SK-N-SH treated with all-trans-retinoic acid at 6 μM for 48 hours (cell line): ENCODE measurements at regions not wholly inside any gene's neighbourhood (a gene's known extent, or its start where the extent isn't known, plus 50 kb on each side); places are given as distances from the start of the nearest gene placed in this dataset.

Experiments used
- ARNTL ChIP-seq: fragments of 450-650 bp; formaldehyde crosslinking; IDR thresholded peaks from 2 replicates; pipeline ENCODE4 v1.5.0; 2020; ENCODE audit warnings: low read depth, mild to moderate bottlenecking, moderate library complexity, borderline replicate concordance
- BACH2 ChIP-seq: fragments of 250-450 bp; sonication (Bioruptor Pico); IDR thresholded peaks from 2 replicates; pipeline ENCODE4 v1.9.0; 2021; ENCODE audit warnings: mild to moderate bottlenecking, borderline replicate concordance
- CREB5 ChIP-seq: fragments of 250-450 bp; sonication (Bioruptor Pico); IDR thresholded peaks from 2 replicates; pipeline ENCODE4 v1.5.1; 2020; ENCODE audit warnings: low read depth, mild to moderate bottlenecking, moderate library complexity
- ESRRG ChIP-seq: fragments of 250-450 bp; sonication (Bioruptor Pico); IDR thresholded peaks from 2 replicates; pipeline ENCODE4 v1.6.1; 2021; ENCODE audit warnings: mild to moderate bottlenecking
- ISL1 ChIP-seq: fragments of 250-450 bp; sonication (Bioruptor Pico); IDR thresholded peaks from 2 replicates; pipeline ENCODE4 v2.1.2; 2022; ENCODE audit warnings: mild to moderate bottlenecking, moderate library complexity
- PATZ1 ChIP-seq: fragments of 250-450 bp; sonication (Bioruptor Pico); IDR thresholded peaks from 2 replicates; pipeline ENCODE4 v1.8.0; 2020; ENCODE audit warnings: mild to moderate bottlenecking, moderate library complexity, borderline replicate concordance
- PPARA ChIP-seq: fragments of 250-450 bp; sonication (Bioruptor Pico); IDR thresholded peaks from 2 replicates; pipeline ENCODE4 v1.5.0; 2020; ENCODE audit warnings: mild to moderate bottlenecking, borderline replicate concordance
- RARB ChIP-seq: fragments of 250-450 bp; sonication (Bioruptor Pico); IDR thresholded peaks from 2 replicates; pipeline ENCODE4 v1.8.0; 2021; ENCODE audit warnings: mild to moderate bottlenecking, moderate library complexity
- SNAI2 ChIP-seq: fragments of 250-450 bp; sonication (Bioruptor Pico); IDR thresholded peaks from 2 replicates; pipeline ENCODE4 v1.5.0; 2020; ENCODE audit warnings: mild to moderate bottlenecking, moderate library complexity
- TCF4 ChIP-seq: fragments of 250-450 bp; sonication (Bioruptor Pico); IDR thresholded peaks from 2 replicates; pipeline ENCODE4 v1.8.0; 2021; ENCODE audit warnings: mild to moderate bottlenecking, moderate library complexity, borderline replicate concordance
- ZFP3 ChIP-seq: fragments of 250-450 bp; sonication (Bioruptor Pico); IDR thresholded peaks from 2 replicates; pipeline ENCODE4 v1.5.0; 2020; ENCODE audit warnings: mild to moderate bottlenecking, moderate library complexity
- ZFP30 ChIP-seq: fragments of 450-650 bp; formaldehyde crosslinking; IDR thresholded peaks from 2 replicates; pipeline ENCODE4 v1.5.0; 2022; ENCODE audit warnings: mild to moderate bottlenecking, moderate library complexity
- ZNF565 ChIP-seq: fragments of 450-650 bp; formaldehyde crosslinking; conservative IDR thresholded peaks from 2 replicates; pipeline ENCODE4 v1.5.0; 2020; ENCODE audit warnings: low read depth, mild to moderate bottlenecking, moderate library complexity
- ZNF8 ChIP-seq: fragments of 450-650 bp; formaldehyde crosslinking; IDR thresholded peaks from 2 replicates; pipeline ENCODE4 v1.5.0; 2020; ENCODE audit warnings: mild to moderate bottlenecking, moderate library complexity

GRCh38 chr10:117754770-117755658 is 212.5 kb downstream of the EMX2 start:
- TF ChIP-seq ZNF565 (CRISPR knock-in tag) (no peak), ZFP30 (CRISPR knock-in tag) (no peak), CREB5 (CRISPR knock-in tag) (no peak), ARNTL (no peak), ZFP3 (CRISPR knock-in tag) (no peak), ISL1 (CRISPR knock-in tag) (no peak), PPARA (no peak), BACH2 (CRISPR knock-in tag) (no peak), TCF4 (CRISPR knock-in tag) (no peak), RARB (CRISPR knock-in tag) (no peak), PATZ1 (CRISPR knock-in tag) (no peak), ESRRG (CRISPR knock-in tag) (no peak), SNAI2 (CRISPR knock-in tag) (no peak), ZNF8 (CRISPR knock-in tag) (no peak)
